Brain microvascular endothelial cell (primary cell): ENCODE measurements at regions not wholly inside any gene's neighbourhood (a gene's known extent, or its start where the extent isn't known, plus 50 kb on each side); places are given as distances from the start of the nearest gene placed in this dataset.

Experiments
- DNase-seq: peaks from one replicate; pipeline ENCODE4 v3.0.0-alpha.2; 2020
- H3K27ac ChIP-seq: fragments of 250-450 bp; sonication (Bioruptor Pico); 2 replicates; pipeline ENCODE4 v1.5.1; 2020; ENCODE audit warnings: mild to moderate bottlenecking, moderate library complexity
- H3K27me3 ChIP-seq: fragments of 250-450 bp; sonication (Bioruptor Pico); replicated peaks from 2 replicates; pipeline ENCODE4 v1.5.1; 2020; ENCODE audit warnings: mild to moderate bottlenecking
- H3K36me3 ChIP-seq: fragments of 250-450 bp; sonication (Bioruptor Pico); replicated peaks from 2 replicates; pipeline ENCODE4 v1.5.1; 2020; ENCODE audit warnings: mild to moderate bottlenecking
- H3K4me3 ChIP-seq: 2 replicates; pipeline ENCODE4 v1.5.1; 2011; ENCODE audit warnings: low read depth, mild to moderate bottlenecking, control low read depth, low read length, moderate library complexity
- in situ Hi-C: cut with HindIII; loops from 2 replicates; pipeline ENCODE4 v1.10.0; 2017; ENCODE audit warnings: low sequenced_read_pairs, low pct_ligation_motif_present
- TF ChIP-seq, protein P1 (sequence below): IDR thresholded peaks from 2 replicates; pipeline ENCODE4 v1.5.1; 2011; ENCODE audit warnings: low read depth, mild to moderate bottlenecking, moderate library complexity, low read length, control low read depth, inconsistent platforms; ENCODE audit errors: missing control alignments

GRCh38 chr2:187799601-187800000 is 245.4 kb upstream of the TFPI start:
- in situ Hi-C loops, result no loop called here
- Histone ChIP-seq H3K36me3 (no peaks in the 10 kb centered on the region), H3K27me3 (no peaks in the 10 kb centered on the region), H3K27ac (no peak overlapping the region), H3K4me3 (no peak overlapping the region)
- no peak for DNase-seq
- TF ChIP-seq, protein P1, sequence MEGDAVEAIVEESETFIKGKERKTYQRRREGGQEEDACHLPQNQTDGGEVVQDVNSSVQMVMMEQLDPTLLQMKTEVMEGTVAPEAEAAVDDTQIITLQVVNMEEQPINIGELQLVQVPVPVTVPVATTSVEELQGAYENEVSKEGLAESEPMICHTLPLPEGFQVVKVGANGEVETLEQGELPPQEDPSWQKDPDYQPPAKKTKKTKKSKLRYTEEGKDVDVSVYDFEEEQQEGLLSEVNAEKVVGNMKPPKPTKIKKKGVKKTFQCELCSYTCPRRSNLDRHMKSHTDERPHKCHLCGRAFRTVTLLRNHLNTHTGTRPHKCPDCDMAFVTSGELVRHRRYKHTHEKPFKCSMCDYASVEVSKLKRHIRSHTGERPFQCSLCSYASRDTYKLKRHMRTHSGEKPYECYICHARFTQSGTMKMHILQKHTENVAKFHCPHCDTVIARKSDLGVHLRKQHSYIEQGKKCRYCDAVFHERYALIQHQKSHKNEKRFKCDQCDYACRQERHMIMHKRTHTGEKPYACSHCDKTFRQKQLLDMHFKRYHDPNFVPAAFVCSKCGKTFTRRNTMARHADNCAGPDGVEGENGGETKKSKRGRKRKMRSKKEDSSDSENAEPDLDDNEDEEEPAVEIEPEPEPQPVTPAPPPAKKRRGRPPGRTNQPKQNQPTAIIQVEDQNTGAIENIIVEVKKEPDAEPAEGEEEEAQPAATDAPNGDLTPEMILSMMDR, result no peak

- no peak for DNase-seq
- in situ Hi-C loops, result no loop called here
- no peaks in the 10 kb centered on the region for H3K27me3 ChIP-seq
- H3K4me3 ChIP-seq, result no peak overlapping the region
- H3K27ac ChIP-seq, result no peak overlapping the region
- TF ChIP-seq, protein P1, result no peak
- no peaks in the 10 kb centered on the region for H3K36me3 ChIP-seq
Measured at GRCh38 chr2:187803816-187804215, 249.6 kb upstream of the TFPI start.

DNA sequence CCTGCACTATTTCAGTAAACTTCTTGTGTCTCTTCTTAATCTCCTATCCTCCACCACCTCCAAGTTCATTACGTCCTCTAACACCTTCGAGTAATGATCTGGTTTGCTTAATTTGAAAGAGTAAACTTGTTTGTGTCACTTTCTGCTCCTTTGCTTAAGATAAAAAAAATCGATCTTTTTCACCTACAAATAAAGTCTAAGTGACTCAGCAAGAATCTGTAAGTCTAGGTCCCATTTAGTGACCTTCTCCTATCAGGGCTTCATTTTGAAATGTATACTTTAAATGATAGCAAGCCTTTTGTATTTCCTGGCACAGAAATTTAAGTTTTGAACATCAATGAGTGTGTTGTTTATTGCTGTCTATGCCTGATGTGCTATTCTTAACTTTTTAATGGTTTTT is 260.9 kb upstream of the TFPI start:
- TF ChIP-seq, protein P1, result no peak
- Histone ChIP-seq H3K36me3 (no peaks in the 10 kb centered on the region), H3K27ac (no peak overlapping the region), H3K27me3 (no peaks in the 10 kb centered on the region), H3K4me3 (no peak overlapping the region)
- in situ Hi-C loops, result no loop called here
- DNase-seq, result no peak

DNA sequence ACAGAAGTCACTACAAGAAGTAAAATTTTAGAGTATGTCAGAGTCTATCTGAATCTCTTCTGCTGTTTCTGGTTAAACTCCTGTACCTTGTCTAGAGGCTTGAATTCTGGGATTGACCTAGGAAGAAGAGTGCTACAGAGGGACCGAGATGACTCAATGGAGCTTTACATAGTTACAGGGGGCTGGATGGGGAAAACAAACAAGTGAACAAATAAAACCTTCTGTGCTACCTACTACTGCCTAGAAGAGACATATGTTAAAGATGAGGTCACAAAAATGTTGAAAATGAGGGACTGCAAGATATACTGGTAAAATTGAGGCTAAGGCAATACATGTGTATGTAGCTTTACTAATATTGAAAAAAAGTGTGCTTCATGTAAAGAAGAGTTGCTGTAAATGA is 265.4 kb upstream of the TFPI start:
- TF ChIP-seq, protein P1, result no peak
- in situ Hi-C loops, result no loop called here
- no peak overlapping the region for H3K27ac ChIP-seq
- H3K4me3 ChIP-seq, result no peak overlapping the region
- no peaks in the 10 kb centered on the region for H3K27me3 ChIP-seq
- no peak for DNase-seq
- H3K36me3 ChIP-seq, result no peaks in the 10 kb centered on the region

DNA sequence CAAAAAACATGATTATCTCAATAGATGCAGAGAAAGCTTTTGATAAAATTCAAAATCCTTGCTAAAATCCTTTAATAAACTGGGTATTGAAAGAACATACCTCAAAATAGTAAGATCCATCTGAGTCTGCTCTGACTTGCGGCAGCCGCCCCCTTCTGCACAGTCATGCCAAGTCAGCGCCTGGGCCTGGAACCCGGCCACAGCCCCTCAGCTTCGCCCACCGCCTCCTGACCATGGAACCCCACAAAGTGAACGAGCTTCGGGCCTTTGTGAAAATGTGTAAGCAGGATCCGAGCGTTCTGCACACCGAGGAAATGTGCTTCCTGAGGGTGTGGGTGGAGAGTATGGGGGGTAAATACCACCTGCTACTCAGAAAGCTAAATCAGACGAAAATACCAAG is 270.9 kb upstream of the TFPI start:
- Histone ChIP-seq H3K4me3 (no peak overlapping the region), H3K36me3 (no peaks in the 10 kb centered on the region), H3K27ac (no peak overlapping the region), H3K27me3 (no peaks in the 10 kb centered on the region)
- DNase-seq, result no peak
- TF ChIP-seq, protein P1, result no peak
- in situ Hi-C loops, result no loop called here

DNA sequence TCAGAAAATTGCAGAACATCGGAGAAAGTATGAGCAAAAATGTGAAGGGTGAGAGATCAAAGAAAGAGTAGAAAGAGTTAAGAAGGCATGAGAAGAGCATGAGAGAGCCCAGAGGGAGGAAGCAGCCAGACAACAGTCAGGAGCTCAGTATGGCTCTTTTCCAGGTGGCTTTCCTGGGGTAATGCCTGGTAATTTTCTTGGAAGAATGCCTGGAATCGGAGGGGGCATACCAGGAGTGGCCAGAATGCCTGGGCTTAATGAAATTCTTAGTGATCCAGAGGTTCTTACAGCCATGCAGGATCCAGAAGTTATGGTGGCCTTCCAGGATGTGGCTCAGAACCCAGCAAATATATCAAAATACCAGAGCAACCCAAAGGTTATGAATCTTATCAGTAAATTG is 271.8 kb upstream of the TFPI start:
- in situ Hi-C loops, result no loop called here
- no peaks in the 10 kb centered on the region for H3K27me3 ChIP-seq
- no peak for DNase-seq
- H3K36me3 ChIP-seq, result no peaks in the 10 kb centered on the region
- no peak overlapping the region for H3K27ac ChIP-seq
- TF ChIP-seq, protein P1, result no peak
- H3K4me3 ChIP-seq, result no peak overlapping the region
